Vagina (tissue), 2 donors: ENCODE measurements at regions not wholly inside any gene's neighbourhood (a gene's known extent, or its start where the extent isn't known, plus 50 kb on each side); places are given as distances from the start of the nearest gene placed in this dataset.

Source experiments
- DNase-seq, 2 donors: peaks; one replicate each; pipeline ENCODE4 v3.0.0-alpha.2; 2017; ENCODE audit errors: extremely low spot score in 2 of 2
- H3K27ac ChIP-seq: fragments of 200-600 bp; sonication (generic); one replicate; pipeline ENCODE4 v1.5.1; 2019
- H3K27me3 ChIP-seq: fragments of 200-600 bp; sonication (generic); one replicate; pipeline ENCODE4 v1.5.1; 2019
- H3K36me3 ChIP-seq, 2 donors: fragments of 200-600 bp; sonication (generic); one replicate each; pipeline ENCODE4 v1.5.1; 2017 to 2019
- H3K4me1 ChIP-seq: fragments of 200-600 bp; sonication (generic); one replicate; pipeline ENCODE4 v1.5.1; 2019
- H3K4me3 ChIP-seq, 2 donors: fragments of 200-600 bp; sonication (generic); 1 replicate in 1 of 2; 2 replicates in 1 of 2; pipeline ENCODE4 v1.5.1; 2016 to 2019
- H3K9me3 ChIP-seq: fragments of 200-600 bp; sonication (generic); one replicate; pipeline ENCODE4 v1.5.1; 2019
- POLR2A ChIP-seq, 2 donors: fragments of 450-650 bp; IDR thresholded peaks; one replicate each; pipeline ENCODE4 v1.6.1; 2017; ENCODE audit warnings: antibody characterized with exemption in 2 of 2, mild to moderate bottlenecking in 2 of 2, moderate library complexity in 2 of 2
- POLR2AphosphoS5 ChIP-seq, 2 donors: sonication (generic); formaldehyde crosslinking; IDR thresholded peaks; one replicate each; pipeline ENCODE4 v1.9.0; 2017; ENCODE audit warnings: antibody characterized with exemption in 2 of 2, mild to moderate bottlenecking in 2 of 2, low read depth in 1 of 2; ENCODE audit not compliant: insufficient read depth in 1 of 2
- intact Hi-C: fragments of 100-400 bp; cut with DNase I; formaldehyde crosslinking; loops from one replicate; pipeline ENCODE4 v1.15.1; 2023
- TF ChIP-seq, protein P1 (sequence below), 3 experiments: fragments of 450-650 bp in 2 of 3; fragments of 200-600 bp in 1 of 3; sonication (generic) in 1 of 3; IDR thresholded peaks; one replicate each; pipeline ENCODE4 v1.5.1; 2017 to 2019; ENCODE audit warnings: antibody characterized with exemption in 3 of 3, mild to moderate bottlenecking in 2 of 3, moderate library complexity in 2 of 3

GRCh38 chr7:69088185-69088584 lies 510.1 kb upstream of the AUTS2 start:
- intact Hi-C loops: no loop called here
- no peaks in the 10 kb centered on the region for H3K36me3 ChIP-seq
- DNase-seq: no peak
- no peak for TF ChIP-seq POLR2AphosphoS5 (IDR thresholded peaks at IDR 0.05; ENCODE audit: insufficient read depth in 1 of 2, low read depth in 1 of 2)
- TF ChIP-seq, protein P1, sequence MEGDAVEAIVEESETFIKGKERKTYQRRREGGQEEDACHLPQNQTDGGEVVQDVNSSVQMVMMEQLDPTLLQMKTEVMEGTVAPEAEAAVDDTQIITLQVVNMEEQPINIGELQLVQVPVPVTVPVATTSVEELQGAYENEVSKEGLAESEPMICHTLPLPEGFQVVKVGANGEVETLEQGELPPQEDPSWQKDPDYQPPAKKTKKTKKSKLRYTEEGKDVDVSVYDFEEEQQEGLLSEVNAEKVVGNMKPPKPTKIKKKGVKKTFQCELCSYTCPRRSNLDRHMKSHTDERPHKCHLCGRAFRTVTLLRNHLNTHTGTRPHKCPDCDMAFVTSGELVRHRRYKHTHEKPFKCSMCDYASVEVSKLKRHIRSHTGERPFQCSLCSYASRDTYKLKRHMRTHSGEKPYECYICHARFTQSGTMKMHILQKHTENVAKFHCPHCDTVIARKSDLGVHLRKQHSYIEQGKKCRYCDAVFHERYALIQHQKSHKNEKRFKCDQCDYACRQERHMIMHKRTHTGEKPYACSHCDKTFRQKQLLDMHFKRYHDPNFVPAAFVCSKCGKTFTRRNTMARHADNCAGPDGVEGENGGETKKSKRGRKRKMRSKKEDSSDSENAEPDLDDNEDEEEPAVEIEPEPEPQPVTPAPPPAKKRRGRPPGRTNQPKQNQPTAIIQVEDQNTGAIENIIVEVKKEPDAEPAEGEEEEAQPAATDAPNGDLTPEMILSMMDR (IDR thresholded peaks at IDR 0.05): no peak
- no peaks in the 10 kb centered on the region for H3K27me3 ChIP-seq
- no peaks in the 10 kb centered on the region for H3K9me3 ChIP-seq
- H3K4me3 ChIP-seq: no peak overlapping the region
- no peaks in the 10 kb centered on the region for H3K4me1 ChIP-seq
- H3K27ac ChIP-seq: no peak overlapping the region

- DNase-seq: no peak
- H3K4me1 ChIP-seq: no peaks in the 10 kb centered on the region
- H3K36me3 ChIP-seq: no peaks in the 10 kb centered on the region
- TF ChIP-seq, protein P1 (IDR thresholded peaks at IDR 0.05): no peak
- TF ChIP-seq POLR2AphosphoS5 (IDR thresholded peaks at IDR 0.05; ENCODE audit: insufficient read depth in 1 of 2, low read depth in 1 of 2) (no peak), POLR2A (IDR thresholded peaks at IDR 0.05) (no peak)
- no peak overlapping the region for H3K4me3 ChIP-seq
- peaks cover 5% of the 10 kb centered on the region for H3K9me3 ChIP-seq
- no peak overlapping the region for H3K27ac ChIP-seq
- no peaks in the 10 kb centered on the region for H3K27me3 ChIP-seq
- intact Hi-C loops: no loop called here
Observed at GRCh38 chr7:69090936-69091335, 507.3 kb upstream of the AUTS2 start.

GRCh38 chr7:69091521-69091920 lies 506.8 kb upstream of the AUTS2 start:
- intact Hi-C loops: no loop called here
- Histone ChIP-seq H3K9me3 (peaks cover 5% of the 10 kb centered on the region), H3K27me3 (no peaks in the 10 kb centered on the region), H3K27ac (no peak overlapping the region), H3K4me1 (no peaks in the 10 kb centered on the region), H3K4me3 (no peak overlapping the region), H3K36me3 (no peaks in the 10 kb centered on the region)
- TF ChIP-seq, protein P1 (IDR thresholded peaks at IDR 0.05): no peak
- TF ChIP-seq POLR2AphosphoS5 (IDR thresholded peaks at IDR 0.05; ENCODE audit: insufficient read depth in 1 of 2, low read depth in 1 of 2): no peak
- no peak for TF ChIP-seq POLR2A (IDR thresholded peaks at IDR 0.05)
- no peak for DNase-seq

DNA sequence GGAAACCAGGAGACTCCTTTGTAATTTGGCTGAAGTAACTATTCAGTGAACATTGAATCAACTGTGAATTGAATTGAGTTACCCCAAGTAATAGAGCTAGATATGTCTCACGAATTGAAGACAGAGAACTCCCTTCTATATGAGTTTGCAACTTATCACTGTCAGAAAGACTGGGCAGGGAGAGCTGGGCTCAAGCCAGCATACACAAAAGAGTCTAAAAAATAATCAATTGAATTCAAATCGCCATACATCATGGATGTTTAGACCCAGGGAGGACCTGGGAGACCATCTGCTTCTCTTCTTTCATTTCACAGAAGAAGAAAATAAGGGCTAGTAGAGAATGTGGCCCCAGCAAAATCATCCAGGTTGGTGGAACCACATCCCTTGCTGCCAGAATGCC lies 503.1 kb upstream of the AUTS2 start:
- H3K4me1 ChIP-seq: no peaks in the 10 kb centered on the region
- H3K27me3 ChIP-seq: no peaks in the 10 kb centered on the region
- H3K27ac ChIP-seq: no peak overlapping the region
- H3K4me3 ChIP-seq: no peak overlapping the region
- H3K9me3 ChIP-seq: peaks cover 5% of the 10 kb centered on the region
- intact Hi-C loops: no loop called here
- TF ChIP-seq POLR2A (IDR thresholded peaks at IDR 0.05) (no peak), POLR2AphosphoS5 (IDR thresholded peaks at IDR 0.05; ENCODE audit: insufficient read depth in 1 of 2, low read depth in 1 of 2) (no peak)
- TF ChIP-seq, protein P1 (IDR thresholded peaks at IDR 0.05): no peak
- no peaks in the 10 kb centered on the region for H3K36me3 ChIP-seq
- DNase-seq: no peak

- no peak for DNase-seq
- Histone ChIP-seq H3K36me3 (no peaks in the 10 kb centered on the region), H3K9me3 (peaks cover 5% of the 10 kb centered on the region), H3K27me3 (no peaks in the 10 kb centered on the region), H3K4me3 (no peak overlapping the region), H3K27ac (no peak overlapping the region), H3K4me1 (no peaks in the 10 kb centered on the region)
- intact Hi-C loops: no loop called here
- TF ChIP-seq POLR2A (IDR thresholded peaks at IDR 0.05) (no peak), POLR2AphosphoS5 (IDR thresholded peaks at IDR 0.05; ENCODE audit: insufficient read depth in 1 of 2, low read depth in 1 of 2) (no peak)
- TF ChIP-seq, protein P1 (IDR thresholded peaks at IDR 0.05): no peak
Observed at GRCh38 chr7:69095649-69096048, 502.6 kb upstream of the AUTS2 start.
